Kidney tubule cell (primary cell): ENCODE measurements at regions not wholly inside any gene's neighbourhood (a gene's known extent, or its start where the extent isn't known, plus 50 kb on each side); places are given as distances from the start of the nearest gene placed in this dataset.
A peak's percentile ranks its signal among the peaks of the same experiment; 100 is the strongest.

ENCODE experiments used
- DNase-seq: peaks from one replicate; pipeline ENCODE4 v3.0.0-alpha.2; 2018; ENCODE audit warnings: low spot score

DNA sequence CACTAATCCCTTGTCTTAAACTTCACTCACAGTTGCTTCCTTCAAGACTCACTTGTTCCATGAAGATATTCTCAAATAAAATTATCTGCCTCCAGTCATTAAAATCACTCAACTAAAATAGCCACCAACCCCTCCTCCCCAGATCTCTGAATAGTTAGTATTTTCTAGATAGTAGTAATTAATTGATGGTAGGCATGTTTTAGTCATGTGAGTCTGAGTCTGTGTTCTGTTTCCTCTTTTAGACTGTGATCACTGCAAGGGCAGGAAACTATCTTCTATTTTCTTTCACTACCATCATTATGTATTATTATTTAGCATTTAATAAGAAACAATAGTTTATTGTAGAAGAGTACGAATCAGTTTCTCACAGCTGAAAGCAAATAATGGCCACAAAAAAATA, 1080.5 kb downstream of the IGSF11 start:
- no peak for DNase-seq

- no peak for DNase-seq
These were observed 1079.5 kb downstream of the IGSF11 start for GRCh38 chr3:117955196-117955595.

GRCh38 chr3:117958027-117958426, 1076.6 kb downstream of the IGSF11 start:
- no peak for DNase-seq

DNA sequence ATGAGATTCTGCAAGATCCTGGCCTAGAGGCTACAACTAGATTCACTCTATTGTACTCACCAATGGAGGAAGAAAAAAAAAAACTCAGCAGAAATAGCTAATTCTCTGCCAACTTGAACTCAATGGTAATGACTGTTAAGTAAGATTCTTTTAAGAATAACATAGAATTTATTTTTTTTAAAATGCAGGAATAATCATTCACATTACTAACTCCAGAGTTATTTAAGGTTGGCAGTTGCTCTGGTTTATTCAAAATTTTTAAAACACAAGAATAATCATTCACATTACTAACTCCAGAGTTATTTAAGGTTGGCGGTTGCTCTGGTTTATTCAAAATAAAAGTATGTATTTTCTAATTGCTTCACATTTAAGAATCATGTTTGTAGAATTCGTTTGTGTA, 1071.9 kb downstream of the IGSF11 start:
- no peak for DNase-seq

DNA sequence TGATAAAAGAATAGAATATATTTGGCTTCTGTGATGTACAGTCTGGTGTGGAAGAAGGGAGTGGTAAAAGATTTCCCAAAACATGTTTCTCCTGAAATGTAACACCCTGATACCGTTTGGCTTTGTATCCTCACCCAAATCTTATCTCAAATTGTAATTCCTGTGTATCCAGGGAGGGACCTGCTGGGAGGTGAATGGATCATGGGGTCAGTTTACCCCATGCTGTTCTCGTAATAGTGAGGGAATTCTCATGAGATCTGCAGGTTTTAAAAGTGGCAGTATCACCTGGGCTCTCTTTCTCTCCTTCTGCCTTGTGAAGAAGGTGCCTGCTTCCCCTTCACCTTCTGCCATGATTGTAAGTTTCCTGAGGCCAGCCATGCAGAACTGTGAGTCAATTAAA, 1070.8 kb downstream of the IGSF11 start:
- no peak for DNase-seq

DNA sequence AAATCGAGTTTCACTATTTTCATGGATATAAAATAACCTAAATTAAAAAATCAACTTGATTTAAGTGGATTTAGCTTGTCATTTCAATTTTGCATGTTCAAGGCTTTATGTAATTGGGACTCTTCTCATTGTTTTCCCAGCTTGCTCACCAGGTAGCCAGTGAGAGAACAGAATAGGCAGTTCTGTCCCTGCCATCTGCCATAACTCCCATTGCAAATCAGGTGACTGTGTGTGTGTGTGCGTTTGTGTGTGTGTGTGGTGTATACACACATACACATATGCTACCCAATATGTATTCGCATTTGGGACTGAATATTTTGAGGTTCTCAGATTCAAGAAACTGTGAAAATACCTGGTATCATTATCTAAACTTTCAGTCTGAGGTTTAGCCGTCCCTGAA, 1069.8 kb downstream of the IGSF11 start:
- no peak for DNase-seq

DNA sequence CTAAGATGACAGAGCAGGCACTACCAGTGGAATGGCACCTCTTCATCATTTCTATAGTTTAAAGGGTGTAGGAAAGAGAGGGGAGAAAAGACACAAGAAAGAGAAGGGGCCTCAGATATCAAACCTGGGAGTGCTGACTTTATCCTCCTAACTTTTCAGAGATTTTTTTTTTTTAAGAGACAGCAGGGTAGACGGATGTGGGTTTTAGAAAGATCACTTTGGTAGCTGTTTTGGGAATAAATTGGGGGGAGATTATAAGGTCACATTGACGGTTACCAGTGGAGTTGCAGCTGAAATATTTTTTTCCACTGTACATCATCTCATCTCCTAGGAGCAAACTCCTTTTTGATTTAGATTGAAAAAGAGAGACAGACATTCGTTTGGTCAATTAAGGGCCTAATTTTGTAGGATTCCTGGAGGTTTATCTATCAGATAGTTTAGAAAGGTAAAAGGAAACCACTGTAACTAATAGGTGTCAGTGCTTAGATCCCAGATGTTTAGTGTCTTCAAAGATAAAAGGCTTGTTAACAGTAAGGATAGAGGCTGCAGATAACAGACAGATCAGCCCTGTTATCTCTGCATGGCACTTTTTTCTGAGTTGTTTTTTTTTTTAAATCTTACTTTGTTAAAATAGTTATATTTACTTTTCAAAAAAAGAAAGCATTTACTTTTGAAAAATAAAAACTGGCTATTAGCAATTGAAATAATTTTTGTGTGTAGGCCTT, 1057.0 kb downstream of the IGSF11 start:
- DNase-seq, result no peak

DNA sequence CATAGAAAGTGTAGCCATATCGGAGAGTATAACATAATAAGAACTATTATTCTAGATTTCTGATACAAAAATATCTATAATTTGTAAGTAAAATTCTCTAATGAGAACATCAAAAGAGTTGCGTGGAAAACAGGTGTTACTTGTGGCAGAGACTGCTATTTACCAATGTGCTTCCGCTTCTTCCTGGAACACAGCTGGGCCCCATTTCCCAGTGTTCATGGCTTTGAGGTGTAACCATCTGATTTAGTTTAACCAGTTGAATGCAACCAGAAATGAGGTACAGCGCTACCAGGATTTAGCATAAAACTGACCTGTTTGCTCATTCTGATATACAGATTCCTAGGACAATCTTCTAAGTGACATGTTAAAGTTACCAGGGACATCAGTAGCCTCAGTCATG, 1055.2 kb downstream of the IGSF11 start:
- DNase-seq, result no peak

DNA sequence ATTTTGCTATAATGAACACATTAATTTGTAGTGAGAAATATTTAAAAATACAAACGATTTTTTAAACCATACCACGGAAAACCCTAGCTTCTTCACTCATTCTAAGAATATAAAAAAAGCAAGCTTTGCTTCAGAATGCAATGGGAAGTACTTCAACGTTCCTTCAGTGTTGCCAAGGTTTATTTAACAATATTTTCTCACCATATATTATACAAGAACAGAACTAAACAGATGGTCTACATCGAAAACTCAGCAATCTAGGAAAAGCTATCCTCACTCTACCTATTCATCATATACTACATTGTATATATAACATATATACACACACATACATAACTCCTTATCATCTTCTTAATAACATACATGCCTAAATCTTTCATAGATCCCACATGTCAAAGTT, 1047.4 kb downstream of the IGSF11 start:
- no peak for DNase-seq

GRCh38 chr3:117989982-117990381, 1044.7 kb downstream of the IGSF11 start:
- no peak for DNase-seq

DNA sequence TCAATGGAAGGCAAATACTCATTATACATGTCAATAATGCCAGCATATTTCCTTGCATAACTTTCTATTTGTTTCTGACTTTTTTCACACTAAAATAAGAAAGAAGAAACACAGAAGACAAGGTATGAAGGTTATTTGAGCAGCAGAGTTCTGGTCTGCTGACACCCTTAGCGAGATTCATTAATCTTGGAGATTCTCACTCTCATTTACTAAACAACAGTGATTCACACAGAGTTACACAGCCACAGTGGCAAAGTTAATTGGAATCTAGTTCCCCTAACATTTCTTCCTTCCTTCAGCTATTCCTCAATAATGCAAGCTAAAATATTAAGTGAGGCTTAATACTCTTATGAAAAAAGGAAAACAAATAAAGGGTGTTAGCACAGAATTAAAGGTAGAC, 1044.0 kb downstream of the IGSF11 start:
- no peak for DNase-seq

GRCh38 chr3:117995842-117996437, 1038.7 kb downstream of the IGSF11 start:
- no peak for DNase-seq

DNA sequence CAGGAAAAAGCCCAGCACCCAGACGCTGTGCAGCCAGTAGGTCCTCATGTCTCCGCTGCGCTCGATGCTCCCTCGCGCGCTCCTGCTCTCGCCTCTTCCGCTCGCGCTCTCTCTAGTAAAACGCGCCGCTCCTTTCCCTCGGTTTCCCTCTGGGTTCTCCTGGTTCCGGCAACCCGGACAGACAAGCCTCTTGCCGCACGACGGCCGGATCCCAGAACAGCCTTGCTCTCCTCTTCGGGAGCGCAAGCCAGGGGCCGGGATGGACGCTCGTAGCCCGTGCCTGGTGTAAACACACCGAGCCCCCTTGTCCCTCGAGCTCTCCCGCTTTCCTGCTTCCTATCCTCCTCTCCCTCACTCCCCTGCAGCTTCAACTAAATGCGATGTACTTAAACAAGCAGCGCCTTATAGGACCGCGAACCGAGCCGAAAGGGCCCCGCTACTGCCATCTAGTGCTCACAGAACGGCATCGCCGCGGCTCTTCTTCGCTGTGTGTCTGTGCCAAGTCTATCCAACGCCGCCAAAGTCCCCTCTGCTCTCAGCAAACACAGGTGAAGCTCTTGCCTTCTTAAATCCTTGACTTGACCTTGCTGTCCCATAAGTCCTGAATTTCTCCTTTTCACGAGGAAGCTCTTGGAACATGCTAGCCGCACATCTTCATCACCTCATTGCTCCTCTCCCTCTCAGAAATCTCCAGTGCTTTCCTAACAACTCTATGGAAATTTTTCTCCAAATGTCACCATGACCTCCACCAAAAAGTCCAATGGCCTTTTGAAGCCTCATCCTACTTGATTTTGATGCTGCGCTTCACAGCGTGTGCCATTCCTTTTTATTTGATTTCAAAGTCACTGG, 1037.2 kb downstream of the IGSF11 start:
- peak; percentile 73 for DNase-seq

- no peak for DNase-seq
These were observed 1036.6 kb downstream of the IGSF11 start for GRCh38 chr3:117998071-117998470.

DNA sequence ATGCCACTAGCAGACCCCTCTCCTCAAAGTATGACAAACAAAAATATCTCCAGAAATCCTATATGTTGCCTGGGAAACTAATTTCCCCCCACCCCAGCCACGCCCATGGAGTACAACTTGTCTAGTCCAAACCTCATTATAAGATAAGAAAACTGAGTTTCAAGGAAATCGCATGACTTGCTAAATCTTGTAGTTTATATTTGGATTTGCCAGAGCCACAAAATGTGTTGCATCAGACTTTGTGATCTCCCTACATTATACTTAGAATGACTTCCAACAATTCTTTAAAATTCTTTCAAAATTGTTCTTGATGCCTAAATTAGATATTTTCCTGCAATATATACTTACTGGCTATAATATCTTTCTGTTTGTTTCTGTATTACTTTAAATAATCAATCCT, 1034.4 kb downstream of the IGSF11 start:
- DNase-seq, result no peak

- no peak for DNase-seq
These were observed 1033.3 kb downstream of the IGSF11 start for GRCh38 chr3:118001380-118001779.

GRCh38 chr3:118011910-118012309, 1022.7 kb downstream of the IGSF11 start:
- DNase-seq, result no peak

- no peak for DNase-seq
These were observed 1005.6 kb downstream of the IGSF11 start for GRCh38 chr3:118029049-118029448.

DNA sequence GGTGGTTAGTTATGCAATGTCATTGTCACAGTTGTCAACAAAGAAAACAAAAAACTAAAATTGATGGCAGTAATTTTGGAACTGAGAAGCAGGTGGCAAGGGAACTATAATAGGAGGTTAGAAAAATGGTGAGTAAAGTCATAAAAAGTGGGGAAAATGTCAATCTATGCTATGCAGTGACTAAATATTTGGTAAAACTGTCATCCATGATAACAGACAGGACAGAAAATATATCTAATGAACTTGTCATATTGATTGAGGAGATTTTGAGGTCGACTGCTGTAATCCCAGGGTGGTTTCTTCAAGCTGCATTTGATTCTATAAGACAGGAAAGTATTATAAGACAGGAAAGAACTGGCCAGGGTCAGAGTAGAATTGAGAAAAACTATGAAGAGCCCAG, 998.4 kb downstream of the IGSF11 start:
- no peak for DNase-seq

- no peak for DNase-seq
These were observed 979.3 kb downstream of the IGSF11 start for GRCh38 chr3:118055381-118055780.

- no peak for DNase-seq
These were observed 977.6 kb downstream of the IGSF11 start for GRCh38 chr3:118057086-118057485.

DNA sequence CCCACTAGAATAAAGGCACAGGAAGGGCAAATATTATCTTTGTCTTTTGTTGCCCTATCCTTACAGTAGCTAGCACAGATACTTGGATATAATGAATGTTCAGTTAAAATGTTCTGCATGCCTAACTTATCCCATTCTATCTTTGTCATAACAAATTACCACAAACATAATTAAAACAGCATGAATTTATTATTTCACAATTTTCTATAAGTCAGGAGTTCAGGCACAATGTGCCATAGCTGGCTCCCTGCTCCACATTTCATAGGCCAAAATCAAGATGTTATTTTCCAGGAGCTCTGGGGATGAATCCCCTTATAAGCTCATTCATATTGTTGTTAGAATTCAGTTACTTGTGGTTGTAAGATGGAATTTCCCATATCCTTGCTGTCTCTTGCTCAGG, 975.5 kb downstream of the IGSF11 start:
- no peak for DNase-seq

DNA sequence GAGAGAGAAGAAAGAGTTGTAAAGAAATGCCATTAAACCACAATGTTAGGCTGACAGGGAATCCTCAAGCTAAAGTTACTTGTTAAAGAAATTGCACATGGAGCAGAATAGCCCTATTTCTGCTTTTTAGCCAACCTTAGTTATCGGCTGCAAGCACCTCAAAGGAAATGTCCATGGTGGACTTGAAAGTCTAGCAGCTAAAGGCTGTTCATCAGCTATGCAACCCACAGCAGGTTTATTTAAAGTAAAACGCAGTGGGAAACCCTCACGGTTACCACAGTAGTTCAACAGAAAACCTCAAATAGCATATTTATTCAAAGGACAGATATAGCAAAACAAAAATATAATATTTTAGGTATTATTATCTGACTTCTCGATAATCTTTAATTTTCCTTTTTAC, 967.2 kb downstream of the IGSF11 start:
- no peak for DNase-seq
